GM12878 (cell line): ENCODE measurements at regions not wholly inside any gene's neighbourhood (a gene's known extent, or its start where the extent isn't known, plus 50 kb on each side); places are given as distances from the start of the nearest gene placed in this dataset.

Experiments used
- ATAC-seq: fragments of 200-7000 bp; cut with Tn5 transposase; 3 replicates; pipeline ENCODE4 v1.9.1; 2020; ENCODE audit warnings: mild to moderate bottlenecking, moderate library complexity
- BruUV-seq: library from RNA; stranded (reverse); fragments of 400-500 nt; replicated peaks from 2 replicates; lab custom pipeline; 2021; lab: Mats Ljungman, UMichigan
- CTCF ChIA-PET: fragments of 300-600 bp; sonication (Branson Sonifier 250); formaldehyde crosslinking; extraction: SDS; loops from one replicate; lab custom pipeline; 2021; ENCODE audit warnings: inconsistent platforms; lab: Yijun Ruan, JAX
- POLR2A ChIA-PET: fragments of 350-600 bp; formaldehyde crosslinking; extraction: SDS; loops from one replicate; lab custom pipeline; 2021; ENCODE audit warnings: inconsistent platforms; lab: Charles Lee
- RAD21 ChIA-PET: fragments of 300-600 bp; sonication (Branson Sonifier 250); formaldehyde crosslinking; loops from one replicate; lab custom pipeline; 2023; ENCODE audit warnings: antibody characterized with exemption; ENCODE audit not compliant: unreplicated experiment; lab: Charles Lee
- SMC1A ChIA-PET: fragments of 300-600 bp; sonication (Branson Sonifier 250); formaldehyde crosslinking; loops from one replicate; lab custom pipeline; 2023; ENCODE audit not compliant: unreplicated experiment, uncharacterized antibody; lab: Charles Lee
- DNase-seq: peaks from one replicate; pipeline ENCODE4 v3.0.0-alpha.2; 2011; ENCODE audit warnings: low read depth, low spot score
- FAIRE-seq: peaks from 3 replicates; lab custom pipeline; 2011; peaks lifted over from hg19 to GRCh38; lab: Jason Lieb, UNC
- H2AFZ ChIP-seq: 2 replicates; pipeline ENCODE4 v1.6.0; 2011; ENCODE audit warnings: low read depth, low read length, control low read depth; ENCODE audit not compliant: control insufficient read depth
- H3K27ac ChIP-seq: 2 replicates; pipeline ENCODE4 v1.5.1; 2011; ENCODE audit warnings: control low read depth; ENCODE audit not compliant: control insufficient read depth, insufficient read depth
- H3K27me3 ChIP-seq, 2 experiments: replicated peaks in 1 of 2; 2 replicates each; pipeline versions ENCODE4 v1.6.0 to v1.6.1; 2011; ENCODE audit warnings: low read length in 1 of 2; ENCODE audit not compliant: control insufficient read depth in 2 of 2, insufficient read depth in 2 of 2
- H3K36me3 ChIP-seq, 2 experiments: 2 replicates each; pipeline ENCODE4 v1.5.1; 2011; ENCODE audit warnings: low read length in 1 of 2; ENCODE audit not compliant: control insufficient read depth in 2 of 2, insufficient read depth in 2 of 2
- H3K4me1 ChIP-seq: 2 replicates; pipeline ENCODE4 v1.6.1; 2011; ENCODE audit warnings: mild to moderate bottlenecking, low read length, moderate library complexity, mixed read lengths; ENCODE audit not compliant: control insufficient read depth, insufficient read depth
- H3K4me2 ChIP-seq: 2 replicates; pipeline ENCODE4 v1.6.0; 2011; ENCODE audit warnings: control low read depth; ENCODE audit not compliant: control insufficient read depth, insufficient read depth
- H3K4me3 ChIP-seq: fragments of 200-600 bp; sonication (generic); 2 replicates; pipeline ENCODE4 v1.5.1; 2016
- H3K79me2 ChIP-seq: 2 replicates; pipeline ENCODE4 v1.6.0; 2011; ENCODE audit warnings: low read length; ENCODE audit not compliant: control insufficient read depth, insufficient read depth
- H3K9ac ChIP-seq: 2 replicates; pipeline ENCODE4 v1.8.0; 2011; ENCODE audit warnings: low read length, control low read depth, mixed read lengths; ENCODE audit not compliant: control insufficient read depth, insufficient read depth
- H3K9me3 ChIP-seq: replicated peaks from 3 replicates; pipeline ENCODE4 v1.5.1; 2011; ENCODE audit warnings: mild to moderate bottlenecking, low read length; ENCODE audit not compliant: control insufficient read depth, insufficient read depth
- H4K20me1 ChIP-seq: 2 replicates; pipeline ENCODE4 v1.6.0; 2011; ENCODE audit not compliant: control insufficient read depth, insufficient read depth
- ASH2L ChIP-seq: fragments of 300-600, 200-600 bp; sonication (generic); IDR thresholded peaks from 2 replicates; pipeline ENCODE4 v1.6.1; 2017; ENCODE audit warnings: low read depth, mild to moderate bottlenecking, borderline replicate concordance
- CHD1 ChIP-seq: IDR thresholded peaks from 2 replicates; pipeline ENCODE4 v1.6.1; 2012; ENCODE audit warnings: low read depth, low read length, improper control_type of control experiment
- EED ChIP-seq: sonication (generic); IDR thresholded peaks from 2 replicates; pipeline ENCODE4 v1.6.1; 2016; ENCODE audit warnings: antibody characterized with exemption, low read depth
- EGR1 ChIP-seq, 2 experiments: IDR thresholded peaks; 1 replicate in 1 of 2; 2 replicates in 1 of 2; pipeline ENCODE4 v1.6.1; 2011 to 2012; ENCODE audit warnings: low read depth in 2 of 2, low read length in 2 of 2, borderline replicate concordance in 1 of 2, mild to moderate bottlenecking in 1 of 2, moderate library complexity in 1 of 2
- ETV6 ChIP-seq, 2 experiments: fragments of 450-650 bp in 1 of 2; IDR thresholded peaks in 1 of 2; conservative IDR thresholded peaks in 1 of 2; 2 replicates each; pipeline ENCODE4 v1.6.1; 2014; ENCODE audit warnings: antibody characterized with exemption in 1 of 2, borderline replicate concordance in 1 of 2, low read depth in 1 of 2, mild to moderate bottlenecking in 1 of 2, moderate library complexity in 1 of 2
- HDAC2 ChIP-seq: fragments of 200-600 bp; sonication (generic); IDR thresholded peaks from 2 replicates; pipeline ENCODE4 v1.6.1; 2017
- IKZF1 ChIP-seq: fragments of 450-650 bp; conservative IDR thresholded peaks from 2 replicates; pipeline ENCODE4 v1.6.1; 2017; ENCODE audit warnings: antibody characterized with exemption, mild to moderate bottlenecking
- SUPT20H ChIP-seq: IDR thresholded peaks from 2 replicates; pipeline ENCODE4 v1.6.1; 2011; ENCODE audit warnings: low read depth, mild to moderate bottlenecking, low read length, moderate library complexity, borderline replicate concordance; ENCODE audit not compliant: control insufficient read depth
- ZNF384 ChIP-seq: IDR thresholded peaks from 2 replicates; pipeline ENCODE4 v1.6.1; 2012; ENCODE audit warnings: low read depth, mild to moderate bottlenecking, low read length, improper control_type of control experiment, borderline replicate concordance
- WGBS: methylation state at CpG from one replicate; pipeline ENCODE4 v1.1.6; 2016; ENCODE audit warnings: low lambda C conversion rate; ENCODE audit not compliant: insufficient replicate concordance, insufficient coverage; ENCODE audit errors: missing lambda C conversion rate; 5-methylcytosine and 5-hydroxymethylcytosine counted together
- in situ Hi-C: fragments of 300-500 bp; cut with MboI; formaldehyde crosslinking; loops from 9 replicates; pipeline ENCODE4 v1.14.3; 2018; ENCODE audit warnings: mixed read lengths
- intact Hi-C: fragments of 100-400 bp; cut with micrococcal nuclease; formaldehyde crosslinking; loops from one replicate; pipeline ENCODE4 v1.14.2; 2022; ENCODE audit not compliant: unreplicated experiment

GRCh38 chr14:41034969-41035368, 571.7 kb upstream of the LRFN5 start (continued):
- TF ChIP-seq ZNF384: no peak
- TF ChIP-seq EGR1 (IDR thresholded peaks at IDR 0.05; ENCODE audit: borderline replicate concordance in 1 of 2, low read depth in 2 of 2, low read length in 2 of 2): no peak
- TF ChIP-seq SUPT20H: no peak
- TF ChIP-seq ETV6 (conservative IDR thresholded peaks at IDR 0.05 in 1 of 2, IDR thresholded peaks at IDR 0.05 in 1 of 2; ENCODE audit: borderline replicate concordance in 1 of 2, low read depth in 1 of 2): no peak

DNA sequence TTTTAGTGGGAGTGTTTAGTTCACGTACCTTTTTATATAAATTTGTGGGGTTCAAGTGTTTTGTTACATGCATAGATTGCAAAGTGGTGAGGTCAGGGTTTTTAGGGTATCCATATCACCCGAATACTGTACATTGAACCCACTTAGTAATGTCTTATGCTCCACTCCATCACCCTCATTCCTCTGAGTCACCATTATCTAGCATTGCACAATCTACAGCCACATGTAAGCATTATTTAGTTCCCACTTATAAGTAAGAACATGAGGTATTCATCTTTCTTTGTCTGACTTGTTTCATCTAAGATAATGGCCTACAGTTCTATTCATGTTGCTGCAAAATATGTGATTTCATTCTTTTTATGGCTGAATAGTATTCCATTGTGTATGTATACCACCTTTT, 583.7 kb upstream of the LRFN5 start:
- no peak for DNase-seq
- Histone ChIP-seq H3K27me3 (no peaks in the 10 kb centered on the region), H3K9me3 (no peaks in the 10 kb centered on the region), H3K27ac (no peak overlapping the region), H3K79me2 (no peaks in the 10 kb centered on the region), H3K36me3 (no peaks in the 10 kb centered on the region), H3K4me2 (no peak overlapping the region), H3K4me1 (no peaks in the 10 kb centered on the region), H3K9ac (no peak overlapping the region), H3K4me3 (no peak overlapping the region), H4K20me1 (no peaks in the 10 kb centered on the region), H2AFZ (no peak overlapping the region)
- SMC1A ChIA-PET: no interaction called here
- RAD21 ChIA-PET: no interaction called here
- ATAC-seq: no peak
- no peak for TF ChIP-seq CHD1
- TF ChIP-seq HDAC2: no peak
- no peak for TF ChIP-seq ASH2L
- TF ChIP-seq IKZF1: no peak
- no peak for TF ChIP-seq EED
- no peak for TF ChIP-seq SUPT20H
- no TSS peak for BruUV-seq
- in situ Hi-C loops: no loop called here
- 8% methylated on average over 2 of the region's 2 CpGs for WGBS
- CTCF ChIA-PET: no interaction called here
- POLR2A ChIA-PET: no interaction called here
- intact Hi-C loops: no loop called here
- FAIRE-seq: no peak
